Adrenal gland (tissue), 9 donors: ENCODE measurements at regions not wholly inside any gene's neighbourhood (a gene's known extent, or its start where the extent isn't known, plus 50 kb on each side); places are given as distances from the start of the nearest gene placed in this dataset.

Experiments
- DNase-seq, 7 donors: peaks; one replicate each; pipeline ENCODE4 v3.0.0-alpha.2; 2019 to 2020
- H3K27ac ChIP-seq, 5 donors: fragments of 200-600 bp; sonication (generic) in 4 of 5; 1 replicate in 3 of 5; 2 replicates in 2 of 5; pipeline versions ENCODE4 v1.5.1 to v1.8.0; 2016 to 2020; ENCODE audit warnings: mild to moderate bottlenecking in 1 of 5
- H3K27me3 ChIP-seq: fragments of 200-600 bp; 2 replicates; pipeline ENCODE4 v1.8.0; 2021
- H3K36me3 ChIP-seq, 2 donors: fragments of 200-600 bp; replicated peaks in 1 of 2; 1 replicate in 1 of 2; 2 replicates in 1 of 2; pipeline versions ENCODE4 v1.5.1 to v1.8.0; 2018 to 2022
- H3K4me1 ChIP-seq, 2 donors: fragments of 200-600 bp; replicated peaks in 1 of 2; 1 replicate in 1 of 2; 2 replicates in 1 of 2; pipeline versions ENCODE4 v1.5.1 to v1.8.0; 2018 to 2021
- H3K4me3 ChIP-seq, 4 donors: fragments of 200-600 bp; sonication (generic) in 3 of 4; one replicate each; pipeline ENCODE4 v1.5.1; 2016 to 2018
- H3K9me3 ChIP-seq, 3 donors: fragments of 200-600 bp; sonication (generic) in 1 of 3; replicated peaks in 1 of 3; 1 replicate in 2 of 3; 2 replicates in 1 of 3; pipeline versions ENCODE4 v1.5.1 to v1.8.0; 2016 to 2021
- CTCF ChIP-seq, 6 experiments: fragments of 450-650 bp in 4 of 6; fragments of 200-600 bp in 2 of 6; sonication (generic) in 1 of 6; IDR thresholded peaks; 1 replicate in 5 of 6; 2 replicates in 1 of 6; pipeline versions ENCODE4 v1.5.1 to v1.8.0; 2016 to 2021; ENCODE audit warnings: antibody characterized with exemption in 6 of 6, mild to moderate bottlenecking in 2 of 6, moderate library complexity in 1 of 6
- POLR2A ChIP-seq, 2 donors: fragments of 450-650 bp; IDR thresholded peaks; one replicate each; pipeline ENCODE4 v1.6.1; 2017; ENCODE audit warnings: antibody characterized with exemption in 2 of 2, mild to moderate bottlenecking in 2 of 2, moderate library complexity in 1 of 2
- WGBS, 4 donors: extraction: QIAGEN DNeasy Blood & Tissue Kit in 2 of 4; methylation state at CpG; one replicate each; pipeline versions ENCODE4 v1.1.5 to v1.1.7; 2013 to 2017; 5-methylcytosine and 5-hydroxymethylcytosine counted together
- intact Hi-C, 2 donors: fragments of 100-400 bp; cut with DNase I; formaldehyde crosslinking; loops; one replicate each; pipeline versions ENCODE4 v1.14.1 to v1.15.0; 2022 to 2023
- donor health status: healthy with polysubstance abuse.
- donor health status: Bipolar disorder and iron deficiency.
- donor health status: DM: yes; HTN: yes; CAD: no.
- donor health status: DM: no; HTN: no; CAD: no.
- donor health status: DM: no; HTN: no; CAD: no.

- no peaks in the 10 kb centered on the region for H3K4me1 ChIP-seq
- H3K4me3 ChIP-seq, result no peak overlapping the region
- H3K27me3 ChIP-seq, result no peaks in the 10 kb centered on the region
- no peak for DNase-seq
- H3K27ac ChIP-seq, result peak overlapping the region in 2 of 5 donors; percentile 47 to 49
- WGBS, 4 donors, result 68 to 85% (median 80%) methylated on average over 6 of the region's 6 CpGs
- H3K36me3 ChIP-seq, result no peaks in the 10 kb centered on the region
- intact Hi-C loops, result no loop called here
- no peak for TF ChIP-seq POLR2A (IDR thresholded peaks at IDR 0.05)
- no peak for TF ChIP-seq CTCF (IDR thresholded peaks at IDR 0.05)
- H3K9me3 ChIP-seq, result no peaks in the 10 kb centered on the region
Measured at GRCh38 chr1:234907940-234908405, 220.7 kb downstream of the TOMM20 start.

- WGBS, 4 donors, result 71 to 86% (median 78%) methylated on average over 10 of the region's 10 CpGs
Measured at GRCh38 chr1:234907208-234907939, 221.3 kb downstream of the TOMM20 start.

GRCh38 chr1:234906654-234907053 lies 222.0 kb downstream of the TOMM20 start:
- H3K4me1 ChIP-seq, result no peaks in the 10 kb centered on the region
- no peak for DNase-seq
- intact Hi-C loops, result no loop called here
- H3K27me3 ChIP-seq, result no peaks in the 10 kb centered on the region
- H3K9me3 ChIP-seq, result no peaks in the 10 kb centered on the region
- WGBS, 4 donors, result 86 to 90% (median 89%) methylated on average over 5 of the region's 5 CpGs
- H3K4me3 ChIP-seq, result no peak overlapping the region
- H3K36me3 ChIP-seq, result no peaks in the 10 kb centered on the region
- TF ChIP-seq CTCF (IDR thresholded peaks at IDR 0.05) (no peak), POLR2A (IDR thresholded peaks at IDR 0.05) (no peak)
- H3K27ac ChIP-seq, result no peak overlapping the region

More at GRCh38 chr1:234907208-234907939, 221.3 kb downstream of the TOMM20 start:
- H3K36me3 ChIP-seq, result no peaks in the 10 kb centered on the region
- TF ChIP-seq CTCF (IDR thresholded peaks at IDR 0.05), result no peak
- no peak for TF ChIP-seq POLR2A (IDR thresholded peaks at IDR 0.05)
- no peak overlapping the region for H3K4me3 ChIP-seq
- no peaks in the 10 kb centered on the region for H3K27me3 ChIP-seq
- peak overlapping the region in 2 of 5 donors; percentile 7 to 49 for H3K27ac ChIP-seq
- DNase-seq, result peak in 1 of 7 donors; percentile 30
- H3K4me1 ChIP-seq, result no peaks in the 10 kb centered on the region
- no peaks in the 10 kb centered on the region for H3K9me3 ChIP-seq
- intact Hi-C loops, result no loop called here

- no peak for TF ChIP-seq CTCF (IDR thresholded peaks at IDR 0.05)
- TF ChIP-seq POLR2A (IDR thresholded peaks at IDR 0.05), result no peak
Measured at GRCh38 chr1:234902774-234903547, 225.7 kb downstream of the TOMM20 start.

More at GRCh38 chr1:234902774-234903547, 225.7 kb downstream of the TOMM20 start:
- no peaks in the 10 kb centered on the region for H3K9me3 ChIP-seq
- intact Hi-C loops, result no loop called here
- no peak overlapping the region for H3K27ac ChIP-seq
- H3K4me1 ChIP-seq, result peaks cover 12 to 14% of the 10 kb centered on the region in 2 donors
- H3K27me3 ChIP-seq, result no peaks in the 10 kb centered on the region
- no peak overlapping the region for H3K4me3 ChIP-seq
- DNase-seq, result no peak
- 93 to 97% (median 95%) methylated on average over 7 of the region's 7 CpGs for WGBS, 4 donors
- H3K36me3 ChIP-seq, result no peaks in the 10 kb centered on the region
